Posterior cingulate gyrus (tissue), 11 donors: ENCODE measurements at regions not wholly inside any gene's neighbourhood (a gene's known extent, or its start where the extent isn't known, plus 50 kb on each side); places are given as distances from the start of the nearest gene placed in this dataset.

Experiments used
- DNase-seq, 10 donors: peaks; one replicate each; pipeline versions ENCODE4 v3.0.0 to v3.0.0-alpha.2; 2020 to 2021; ENCODE audit warnings: mixed read lengths in 3 of 10
- intact Hi-C: fragments of 100-400 bp; cut with DNase I; formaldehyde crosslinking; loops from one replicate; pipeline ENCODE4 v1.15.1; 2023

DNA sequence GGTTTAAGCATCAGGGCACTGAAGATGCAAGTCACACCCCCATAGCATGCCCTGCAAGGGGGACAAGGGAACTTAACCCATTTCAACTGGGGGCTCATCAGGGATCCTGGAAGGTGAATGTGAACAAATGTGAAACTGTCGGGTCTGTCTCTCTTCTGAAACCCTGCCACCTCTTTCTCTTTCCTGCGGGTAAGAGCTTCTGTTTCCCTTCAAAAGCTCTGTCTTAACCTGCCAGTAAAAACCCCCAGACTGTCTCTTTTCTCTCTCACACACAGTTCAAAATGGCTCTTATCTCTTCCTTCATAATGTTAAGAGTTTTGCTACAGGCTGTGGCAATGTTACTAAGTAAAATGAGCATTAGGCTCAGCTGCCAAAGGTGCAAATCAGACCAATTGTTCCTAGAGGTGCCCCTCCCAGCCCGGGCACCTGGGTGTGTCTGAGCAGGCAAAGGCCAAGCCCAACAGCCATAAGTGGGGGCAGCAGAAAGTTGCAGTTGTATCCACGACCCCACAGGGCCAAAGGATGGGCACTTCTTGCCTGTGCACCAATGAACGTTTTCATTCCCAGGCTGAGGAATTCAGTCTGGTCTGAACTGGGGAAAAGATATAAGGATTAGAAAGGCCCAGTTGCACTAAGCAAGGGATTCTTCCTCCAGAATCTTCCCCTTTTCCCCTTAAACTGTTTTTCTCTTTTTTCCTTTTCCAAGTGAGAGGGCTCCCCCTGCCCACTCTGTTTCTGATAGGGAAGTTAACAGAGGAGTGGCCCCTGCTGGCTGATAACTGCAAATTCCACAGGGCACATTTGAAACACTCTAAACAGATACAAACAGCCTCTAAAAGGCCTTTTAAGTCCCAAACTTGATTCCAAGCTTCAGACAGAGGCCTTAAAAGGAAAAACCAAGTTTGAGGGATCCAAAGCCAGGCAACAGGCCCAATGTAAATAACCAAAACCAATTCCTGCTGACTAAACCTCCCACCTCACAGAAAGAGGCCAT is 113.8 kb upstream of the EPHA6 start:
- intact Hi-C loops: no loop called here
- DNase-seq: peak in 1 of 10 donors; percentile 23

GRCh38 chr3:96705895-96706294 is 108.5 kb upstream of the EPHA6 start:
- intact Hi-C loops: no loop called here
- no peak for DNase-seq

DNA sequence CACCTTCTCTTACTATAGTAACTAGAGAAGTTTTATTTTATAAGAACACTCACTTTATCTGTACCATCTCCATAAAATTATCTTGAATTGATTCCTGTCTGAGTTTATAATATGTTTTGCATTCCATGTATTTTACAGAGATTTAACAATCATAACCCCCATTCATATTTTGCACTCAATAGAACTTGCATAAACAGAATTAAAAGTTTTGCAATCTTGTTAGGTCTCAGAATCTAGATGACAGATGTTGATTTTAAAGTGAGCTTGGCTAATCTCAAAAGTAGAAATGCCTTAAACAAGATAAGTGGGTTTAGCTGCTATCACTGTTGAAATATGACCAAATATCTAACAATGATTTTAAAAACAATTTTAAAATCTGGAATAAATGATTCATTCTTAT is 107.9 kb upstream of the EPHA6 start:
- DNase-seq: no peak
- intact Hi-C loops: no loop called here

DNA sequence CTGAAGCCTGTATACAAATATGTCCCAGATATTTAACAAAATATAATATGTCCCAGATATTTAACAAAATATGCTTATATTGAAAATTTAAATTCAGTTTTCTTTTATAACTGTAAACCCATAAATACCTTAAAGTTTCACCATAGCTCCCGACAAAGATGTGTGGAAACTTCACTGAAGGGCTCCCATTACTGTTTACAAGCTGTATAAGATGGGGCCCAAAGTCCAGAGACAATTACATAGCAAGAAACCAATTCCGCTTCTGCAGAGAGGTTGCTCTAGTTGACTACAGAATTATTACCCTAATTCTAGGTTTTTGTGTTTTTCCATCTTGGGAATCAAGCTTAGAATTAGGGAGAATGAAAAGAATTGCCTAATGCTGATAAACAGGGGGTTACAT is 102.6 kb upstream of the EPHA6 start:
- DNase-seq: no peak
- intact Hi-C loops: no loop called here

GRCh38 chr3:96712792-96713191 is 101.6 kb upstream of the EPHA6 start:
- intact Hi-C loops: no loop called here
- DNase-seq: no peak

DNA sequence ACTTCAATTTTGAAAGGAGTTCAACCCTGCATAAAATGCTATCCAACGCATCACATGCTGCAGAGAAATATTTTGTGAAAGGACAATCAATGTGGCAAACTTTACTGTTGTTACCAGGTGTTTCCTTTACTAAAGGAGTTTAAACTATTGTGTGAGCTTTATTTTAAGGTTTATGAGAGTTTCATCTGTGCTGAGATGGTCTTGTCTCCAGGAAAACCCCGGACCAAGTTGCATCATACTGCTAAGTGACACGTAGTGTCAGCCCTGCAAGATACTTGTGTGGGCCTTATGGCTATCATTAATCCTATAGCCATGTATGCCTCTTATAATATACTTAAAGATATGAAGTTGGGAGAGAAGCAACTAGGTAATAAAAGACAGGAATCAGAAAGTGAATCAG is 94.5 kb upstream of the EPHA6 start:
- DNase-seq: no peak
- intact Hi-C loops: no loop called here

- intact Hi-C loops: no loop called here
- DNase-seq: no peak
Observed at GRCh38 chr3:96731031-96731430, 83.4 kb upstream of the EPHA6 start.

- DNase-seq: no peak
Observed at GRCh38 chr3:96734273-96735009, 80.0 kb upstream of the EPHA6 start.

DNA sequence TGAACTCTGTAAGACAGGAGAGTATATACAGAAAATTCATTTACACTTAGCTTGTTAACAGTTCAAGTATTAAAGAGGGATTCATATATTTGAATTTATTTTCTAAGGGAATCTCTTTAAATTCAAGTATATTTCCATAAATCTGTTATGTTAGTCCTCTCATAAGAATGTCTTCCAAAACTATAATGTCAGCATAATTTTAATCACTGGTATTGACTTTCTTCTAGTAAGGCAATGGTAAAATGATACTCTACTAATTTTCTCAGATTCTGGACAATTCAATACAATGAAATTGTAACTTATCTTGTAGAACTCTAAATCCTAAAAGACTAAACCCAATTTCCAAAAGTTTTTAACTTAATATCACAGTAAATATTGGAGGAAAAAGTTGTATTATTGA is 66.3 kb upstream of the EPHA6 start:
- intact Hi-C loops: no loop called here
- no peak for DNase-seq

More at GRCh38 chr3:96734273-96735009, 80.0 kb upstream of the EPHA6 start:
- intact Hi-C loops: no loop called here

DNA sequence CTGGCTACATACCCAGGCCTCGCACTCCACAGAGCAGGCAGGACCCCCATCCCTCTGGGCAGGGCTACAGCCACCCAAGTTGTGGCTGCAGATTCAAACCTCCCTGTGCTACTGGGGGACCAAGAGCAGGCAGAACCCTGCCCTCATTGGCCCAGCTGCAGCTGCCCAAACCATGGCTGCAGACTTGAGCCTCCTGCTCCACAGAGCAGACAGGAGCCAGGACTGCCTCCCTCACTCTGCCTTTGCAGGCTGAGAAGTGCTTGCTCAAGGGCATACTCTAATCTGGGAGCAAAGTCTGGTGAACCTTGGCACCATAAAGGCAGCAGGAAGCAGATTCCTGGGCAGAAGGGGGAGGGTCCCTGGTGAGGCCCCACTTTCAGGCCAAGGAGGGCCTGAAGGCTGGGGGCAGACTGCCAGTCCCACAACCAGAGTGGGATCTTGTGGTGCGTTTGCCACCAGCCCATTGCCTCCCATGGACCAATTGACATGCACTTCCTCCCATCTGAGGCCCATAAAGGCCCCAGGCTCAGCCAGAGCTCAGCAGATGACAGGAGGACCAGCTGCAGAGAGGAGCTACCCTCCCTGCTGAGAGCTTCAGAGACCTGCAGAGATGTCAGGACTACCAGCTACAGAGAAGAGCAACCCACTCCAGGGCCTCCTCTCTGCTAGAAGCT is 64.2 kb upstream of the EPHA6 start:
- intact Hi-C loops: no loop called here
- peak in 1 of 10 donors; percentile 66 for DNase-seq

- intact Hi-C loops: no loop called here
- DNase-seq: peak in 2 of 10 donors; percentile 73 to 77
Observed at GRCh38 chr3:96753124-96753523, 61.3 kb upstream of the EPHA6 start.

GRCh38 chr3:96754128-96754527 is 60.3 kb upstream of the EPHA6 start:
- DNase-seq: no peak
- intact Hi-C loops: no loop called here

DNA sequence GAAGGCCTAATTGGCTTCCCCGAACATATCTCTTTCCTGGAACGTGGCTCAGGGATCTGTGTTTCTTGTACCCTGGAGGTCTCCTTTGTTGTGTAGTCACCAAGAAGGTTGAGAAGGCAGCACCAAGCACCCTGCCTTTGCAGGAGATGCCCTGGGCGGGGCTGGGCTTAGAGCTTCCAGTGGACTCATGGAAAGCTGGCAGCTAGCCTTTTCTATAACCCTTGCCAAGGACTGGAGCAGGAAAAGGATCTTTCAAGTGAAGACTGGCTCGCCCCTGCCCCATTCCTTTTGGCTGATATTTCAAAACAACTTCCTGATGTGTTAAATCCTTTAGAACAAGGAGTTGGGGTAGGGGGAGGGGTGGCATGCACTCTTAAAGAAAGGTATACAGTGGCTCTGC is 58.9 kb upstream of the EPHA6 start:
- intact Hi-C loops: no loop called here
- no peak for DNase-seq

GRCh38 chr3:96756516-96756915 is 57.9 kb upstream of the EPHA6 start:
- no peak for DNase-seq
- intact Hi-C loops: no loop called here

DNA sequence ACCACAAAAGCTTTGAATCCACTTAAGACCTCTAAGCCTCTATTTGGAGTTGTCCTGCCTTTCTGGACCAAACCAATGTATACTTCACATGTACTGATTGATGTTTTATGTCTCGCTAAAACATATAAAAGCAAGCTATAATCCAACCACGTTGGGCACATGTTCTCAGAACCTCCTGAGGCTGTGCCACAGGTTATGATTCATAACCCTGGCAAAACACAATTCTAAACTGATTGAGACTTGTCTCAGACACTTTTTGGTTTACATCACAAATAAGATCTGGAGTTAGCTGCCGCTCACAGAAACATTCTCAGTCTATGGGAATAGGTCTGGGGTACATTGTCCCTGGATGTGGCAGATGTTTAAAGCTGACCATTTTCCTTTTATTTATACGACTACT is 53.4 kb upstream of the EPHA6 start:
- DNase-seq: no peak
- intact Hi-C loops: no loop called here
